ENCODE measurements at regions not wholly inside any gene's neighbourhood (a gene's known extent, or its start where the extent isn't known, plus 50 kb on each side); places are given as distances from the start of the nearest gene placed in this dataset.

- TF ChIP-seq AKNA (CRISPR knock-in tag; IDR thresholded peaks at IDR 0.05; ENCODE audit: borderline replicate concordance): no peak
- TF ChIP-seq SATB2 (CRISPR knock-in tag; IDR thresholded peaks at IDR 0.05): no peak
- no peak for TF ChIP-seq ZNF761 (CRISPR knock-in tag; conservative IDR thresholded peaks at IDR 0.05)
Measured at GRCh38 chr11:115897707-115898106, 393.5 kb upstream of the CADM1 start (continued).

GRCh38 chr11:115896084-115896483 lies 391.9 kb upstream of the CADM1 start:
- H3K9me3 ChIP-seq (ENCODE audit: low read length): no peaks in the 10 kb centered on the region
- CTCF ChIA-PET (ENCODE audit: low intra/inter-chr PET ratio, low total read pairs): no interaction called here
- ATAC-seq: no peak
- TF ChIP-seq ZC3H4 (CRISPR knock-in tag; IDR thresholded peaks at IDR 0.05; ENCODE audit: borderline replicate concordance) (no peak), ERF (CRISPR knock-in tag; IDR thresholded peaks at IDR 0.05) (no peak), CENPBD1 (CRISPR knock-in tag; IDR thresholded peaks at IDR 0.05; ENCODE audit: borderline replicate concordance, low read depth) (no peak), HMG20A (CRISPR knock-in tag; IDR thresholded peaks at IDR 0.05; ENCODE audit: borderline replicate concordance) (no peak), PHB2 (IDR thresholded peaks at IDR 0.05; ENCODE audit: partially characterized antibody) (no peak), ZNF550 (CRISPR knock-in tag; IDR thresholded peaks at IDR 0.05; ENCODE audit: borderline replicate concordance) (no peak), MAZ (IDR thresholded peaks at IDR 0.05; ENCODE audit: borderline replicate concordance, low read depth, low read length) (no peak), MAZ (CRISPR knock-in tag; IDR thresholded peaks at IDR 0.05; ENCODE audit: low read depth) (no peak), ZNF3 (CRISPR knock-in tag; IDR thresholded peaks at IDR 0.05) (no peak), SIX4 (CRISPR knock-in tag; IDR thresholded peaks at IDR 0.05) (no peak), GATAD2A (CRISPR knock-in tag; IDR thresholded peaks at IDR 0.05) (no peak), ZSCAN25 (CRISPR knock-in tag; IDR thresholded peaks at IDR 0.05) (no peak), ZNF704 (CRISPR knock-in tag; IDR thresholded peaks at IDR 0.05; ENCODE audit: borderline replicate concordance) (no peak), ZNF543 (CRISPR knock-in tag; IDR thresholded peaks at IDR 0.05) (no peak), ZNF720 (CRISPR knock-in tag; IDR thresholded peaks at IDR 0.05) (no peak)
- H3K27me3 ChIP-seq (ENCODE audit: control insufficient read depth in 1 of 2, insufficient read depth in 2 of 2, low read length in 2 of 2): no peaks in the 10 kb centered on the region; a peak in 2 of 5 replicates
- WGBS (ENCODE audit: low lambda C conversion rate): 0% methylated on average over 2 of the region's 2 CpGs
- POLR2A ChIA-PET: no interaction called here
- in situ Hi-C loops (cut with HindIII; ENCODE audit: extremely low pct_ligation_motif_present, low pct_unique_long_range_greater_than_20kb): no loop called here
- H4K20me1 ChIP-seq (ENCODE audit: insufficient read depth, low read length): no peaks in the 10 kb centered on the region
- H3K9ac ChIP-seq (ENCODE audit: insufficient read depth, low read depth, low read length): no peak overlapping the region
- H3K27ac ChIP-seq (ENCODE audit: extremely low read length, insufficient read depth, low read length): no peak overlapping the region
- H3K36me3 ChIP-seq (replicated peaks in 1 of 2; ENCODE audit: control insufficient read depth in 1 of 2, insufficient read depth in 2 of 2, low read length in 2 of 2): no peaks in the 10 kb centered on the region
- H3K4me2 ChIP-seq (ENCODE audit: low read depth, low read length): no peak overlapping the region
- no peak for FAIRE-seq
- H3K79me2 ChIP-seq (ENCODE audit: insufficient read depth, low read length): no peaks in the 10 kb centered on the region
- no peak overlapping the region for H3K4me3 ChIP-seq (replicated peaks in 1 of 3; ENCODE audit: insufficient read depth in 1 of 3, low read depth in 2 of 3, low read length in 3 of 3)
- no peaks in the 10 kb centered on the region for H3K4me1 ChIP-seq (ENCODE audit: insufficient read depth, low read length)
- intact Hi-C loops (cut with micrococcal nuclease; ENCODE audit: unreplicated experiment): no loop called here
- no peak overlapping the region for H2AFZ ChIP-seq (ENCODE audit: low read length)
- no peak for DNase-seq (ENCODE audit: low spot score)
- BruUV-seq (replicated peaks): no TSS peak

All from HepG2 (cell line).